Astrocyte (in vitro differentiated cells and primary cell): ENCODE measurements at regions not wholly inside any gene's neighbourhood (a gene's known extent, or its start where the extent isn't known, plus 50 kb on each side); places are given as distances from the start of the nearest gene placed in this dataset.

Experiments used
- DNase-seq: peaks from one replicate; pipeline ENCODE4 v3.0.0-alpha.2; 2010; ENCODE audit warnings: low read depth
- FAIRE-seq: peaks from 2 replicates; lab custom pipeline; 2011; peaks lifted over from hg19 to GRCh38; lab: Jason Lieb, UNC
- H2AFZ ChIP-seq: 2 replicates; pipeline ENCODE4 v1.6.0; 2012; ENCODE audit warnings: low read depth, low read length, inconsistent platforms
- H3K27ac ChIP-seq: 2 replicates; pipeline ENCODE4 v1.5.1; 2011; ENCODE audit warnings: low read depth, low read length, inconsistent platforms
- H3K27me3 ChIP-seq: 2 replicates; pipeline ENCODE4 v1.6.0; 2011; ENCODE audit warnings: low read length, inconsistent platforms; ENCODE audit not compliant: insufficient read depth
- H3K36me3 ChIP-seq: 2 replicates; pipeline ENCODE4 v1.5.1; 2011; ENCODE audit warnings: low read length, inconsistent platforms; ENCODE audit not compliant: insufficient read depth
- H3K4me1 ChIP-seq: 2 replicates; pipeline ENCODE4 v1.5.1; 2011; ENCODE audit warnings: low read length, inconsistent platforms; ENCODE audit not compliant: insufficient read depth
- H3K4me2 ChIP-seq: 2 replicates; pipeline ENCODE4 v1.6.0; 2012; ENCODE audit warnings: low read length, inconsistent platforms
- H3K4me3 ChIP-seq: 2 replicates; pipeline ENCODE4 v1.5.1; 2011; ENCODE audit warnings: low read depth, mild to moderate bottlenecking, low read length, inconsistent platforms; ENCODE audit not compliant: insufficient read depth
- H3K79me2 ChIP-seq: 2 replicates; pipeline ENCODE4 v1.6.0; 2012; ENCODE audit warnings: mild to moderate bottlenecking, low read length, inconsistent platforms; ENCODE audit not compliant: insufficient read depth
- H3K9ac ChIP-seq: 2 replicates; pipeline ENCODE4 v1.6.0; 2012; ENCODE audit warnings: mild to moderate bottlenecking, low read length, inconsistent platforms
- H3K9me3 ChIP-seq: 2 replicates; pipeline ENCODE4 v1.5.1; 2012; ENCODE audit warnings: low read depth, mild to moderate bottlenecking, low read length, inconsistent platforms; ENCODE audit not compliant: insufficient read depth
- H4K20me1 ChIP-seq: 2 replicates; pipeline ENCODE4 v1.6.0; 2012; ENCODE audit warnings: low read length, inconsistent platforms; ENCODE audit not compliant: insufficient read depth
- H3K27ac Mint-ChIP-seq: one replicate; pipeline ENCODE4 v1.8.0; 2021; ENCODE audit warnings: mild to moderate bottlenecking, mixed read lengths; ENCODE audit not compliant: unreplicated experiment
- H3K27me3 Mint-ChIP-seq: one replicate; pipeline ENCODE4 v1.8.0; 2021; ENCODE audit warnings: low read depth, mixed read lengths; ENCODE audit not compliant: unreplicated experiment
- H3K36me3 Mint-ChIP-seq: one replicate; pipeline ENCODE4 v1.8.0; 2021; ENCODE audit warnings: low read depth, mixed read lengths; ENCODE audit not compliant: unreplicated experiment
- H3K4me1 Mint-ChIP-seq: one replicate; pipeline ENCODE4 v1.8.0; 2021; ENCODE audit warnings: low read depth, mixed read lengths; ENCODE audit not compliant: unreplicated experiment
- H3K4me3 Mint-ChIP-seq: one replicate; pipeline ENCODE4 v1.8.0; 2021; ENCODE audit warnings: mild to moderate bottlenecking, moderate library complexity, mixed read lengths; ENCODE audit not compliant: unreplicated experiment
- H3K9me3 Mint-ChIP-seq: one replicate; pipeline ENCODE4 v1.8.0; 2021; ENCODE audit warnings: mild to moderate bottlenecking, mixed read lengths; ENCODE audit not compliant: unreplicated experiment
- EZH2 ChIP-seq: IDR thresholded peaks from 2 replicates; pipeline ENCODE4 v1.6.1; 2012; ENCODE audit warnings: mild to moderate bottlenecking, low read length, inconsistent platforms; ENCODE audit not compliant: insufficient read depth
- TF ChIP-seq, protein P1 (sequence below): IDR thresholded peaks from 2 replicates; pipeline ENCODE4 v1.5.1; 2011; ENCODE audit warnings: low read depth, mild to moderate bottlenecking, inconsistent platforms, low read length, moderate library complexity; ENCODE audit not compliant: insufficient read depth

DNA sequence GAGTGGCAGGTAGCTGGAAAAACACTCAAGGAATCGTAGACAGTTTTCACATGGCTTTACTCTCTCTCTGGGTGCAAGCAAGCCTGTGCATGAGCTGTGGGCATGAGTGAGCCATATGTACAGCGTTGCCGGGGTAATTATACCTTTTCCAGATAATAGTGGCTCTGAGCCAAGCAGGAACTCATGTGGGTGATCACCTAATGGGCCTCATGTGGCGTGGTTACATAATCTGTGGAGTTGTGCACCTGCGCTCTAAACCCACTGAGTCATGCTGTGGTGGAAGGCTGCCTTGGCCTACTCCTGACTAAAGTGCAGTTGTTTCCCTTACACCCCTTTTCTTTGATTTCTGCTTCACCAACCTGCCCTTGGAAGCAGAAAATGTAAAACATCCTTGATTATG, 1564.5 kb upstream of the PCDH10 start:
- Mint-ChIP-seq H3K27ac (no peak overlapping the region), H3K27me3 (no peaks in the 10 kb centered on the region), H3K36me3 (no peaks in the 10 kb centered on the region), H3K4me3 (no peak overlapping the region), H3K4me1 (no peaks in the 10 kb centered on the region), H3K9me3 (peaks cover 2% of the 10 kb centered on the region)
- TF ChIP-seq EZH2: no peak
- TF ChIP-seq, protein P1, sequence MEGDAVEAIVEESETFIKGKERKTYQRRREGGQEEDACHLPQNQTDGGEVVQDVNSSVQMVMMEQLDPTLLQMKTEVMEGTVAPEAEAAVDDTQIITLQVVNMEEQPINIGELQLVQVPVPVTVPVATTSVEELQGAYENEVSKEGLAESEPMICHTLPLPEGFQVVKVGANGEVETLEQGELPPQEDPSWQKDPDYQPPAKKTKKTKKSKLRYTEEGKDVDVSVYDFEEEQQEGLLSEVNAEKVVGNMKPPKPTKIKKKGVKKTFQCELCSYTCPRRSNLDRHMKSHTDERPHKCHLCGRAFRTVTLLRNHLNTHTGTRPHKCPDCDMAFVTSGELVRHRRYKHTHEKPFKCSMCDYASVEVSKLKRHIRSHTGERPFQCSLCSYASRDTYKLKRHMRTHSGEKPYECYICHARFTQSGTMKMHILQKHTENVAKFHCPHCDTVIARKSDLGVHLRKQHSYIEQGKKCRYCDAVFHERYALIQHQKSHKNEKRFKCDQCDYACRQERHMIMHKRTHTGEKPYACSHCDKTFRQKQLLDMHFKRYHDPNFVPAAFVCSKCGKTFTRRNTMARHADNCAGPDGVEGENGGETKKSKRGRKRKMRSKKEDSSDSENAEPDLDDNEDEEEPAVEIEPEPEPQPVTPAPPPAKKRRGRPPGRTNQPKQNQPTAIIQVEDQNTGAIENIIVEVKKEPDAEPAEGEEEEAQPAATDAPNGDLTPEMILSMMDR: no peak
- Histone ChIP-seq H2AFZ (no peak overlapping the region), H3K79me2 (no peaks in the 10 kb centered on the region), H3K9me3 (peaks cover 2% of the 10 kb centered on the region), H3K9ac (no peak overlapping the region), H3K4me1 (no peaks in the 10 kb centered on the region), H3K27me3 (no peaks in the 10 kb centered on the region), H4K20me1 (no peaks in the 10 kb centered on the region), H3K36me3 (no peaks in the 10 kb centered on the region), H3K27ac (no peak overlapping the region), H3K4me2 (no peak overlapping the region), H3K4me3 (no peak overlapping the region)
- FAIRE-seq (no peak), DNase-seq (no peak)

DNA sequence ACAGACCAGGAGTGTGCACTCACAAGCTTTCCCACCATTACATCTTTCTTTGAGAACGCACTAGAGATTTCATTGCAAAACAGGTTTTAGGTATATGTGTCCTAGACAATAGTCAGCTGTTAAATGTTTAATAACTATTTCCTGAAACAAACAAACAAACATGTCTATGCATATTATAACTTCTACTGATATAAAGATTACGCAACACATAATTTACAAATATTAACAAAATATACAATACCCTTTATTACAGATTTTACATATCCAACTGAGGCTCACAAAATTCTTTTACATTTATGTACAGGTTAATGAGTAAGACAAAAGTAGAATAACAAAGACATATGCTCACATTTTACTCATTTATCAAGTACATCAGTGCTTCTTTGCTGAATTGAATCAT, 1554.0 kb upstream of the PCDH10 start:
- Mint-ChIP-seq H3K36me3 (no peaks in the 10 kb centered on the region), H3K27ac (no peak overlapping the region), H3K4me1 (no peaks in the 10 kb centered on the region), H3K27me3 (no peaks in the 10 kb centered on the region), H3K9me3 (no peaks in the 10 kb centered on the region), H3K4me3 (no peak overlapping the region)
- Histone ChIP-seq H3K4me2 (no peak overlapping the region), H3K27me3 (no peaks in the 10 kb centered on the region), H3K36me3 (no peaks in the 10 kb centered on the region), H3K27ac (no peak overlapping the region), H3K4me3 (no peak overlapping the region), H3K79me2 (no peaks in the 10 kb centered on the region), H2AFZ (no peak overlapping the region), H3K9ac (no peak overlapping the region), H4K20me1 (no peaks in the 10 kb centered on the region), H3K4me1 (no peaks in the 10 kb centered on the region), H3K9me3 (no peaks in the 10 kb centered on the region)
- no peak for FAIRE-seq
- DNase-seq: no peak
- TF ChIP-seq, protein P1: no peak
- no peak for TF ChIP-seq EZH2

DNA sequence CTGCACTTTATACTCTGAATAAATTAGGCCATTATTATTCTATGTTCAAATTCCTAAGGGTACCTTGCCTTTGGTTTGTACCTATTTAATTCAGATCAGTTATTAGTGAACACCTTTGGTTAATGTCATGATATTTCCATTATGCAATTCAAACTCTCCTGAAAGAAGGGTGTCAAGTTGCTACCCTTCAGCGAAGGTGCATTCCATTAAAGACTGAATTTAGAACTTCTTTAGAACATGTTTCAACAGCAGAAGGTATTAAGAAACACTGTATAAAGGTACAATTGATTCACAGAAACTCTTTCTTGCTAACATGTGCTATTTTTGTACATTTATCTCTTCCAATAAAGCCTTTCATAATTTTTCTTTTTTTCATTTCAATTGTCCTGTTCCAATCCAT, 1545.4 kb upstream of the PCDH10 start:
- H3K4me3 Mint-ChIP-seq: no peak overlapping the region
- H3K4me3 ChIP-seq: no peak overlapping the region
- no peaks in the 10 kb centered on the region for H3K36me3 ChIP-seq
- H3K9me3 Mint-ChIP-seq: no peaks in the 10 kb centered on the region
- H3K27ac ChIP-seq: no peak overlapping the region
- H3K27me3 ChIP-seq: no peaks in the 10 kb centered on the region
- no peaks in the 10 kb centered on the region for H3K4me1 ChIP-seq
- no peaks in the 10 kb centered on the region for H3K27me3 Mint-ChIP-seq
- H3K27ac Mint-ChIP-seq: no peak overlapping the region
- no peak for TF ChIP-seq EZH2
- TF ChIP-seq, protein P1: no peak
- no peaks in the 10 kb centered on the region for H3K79me2 ChIP-seq
- no peaks in the 10 kb centered on the region for H3K4me1 Mint-ChIP-seq
- H3K4me2 ChIP-seq: no peak overlapping the region
- H3K9me3 ChIP-seq: no peaks in the 10 kb centered on the region
- H3K9ac ChIP-seq: no peak overlapping the region
- no peaks in the 10 kb centered on the region for H3K36me3 Mint-ChIP-seq
- FAIRE-seq: no peak
- no peaks in the 10 kb centered on the region for H4K20me1 ChIP-seq
- no peak overlapping the region for H2AFZ ChIP-seq
- no peak for DNase-seq
